NCI-H1436 (cell line): ENCODE measurements at regions not wholly inside any gene's neighbourhood (a gene's known extent, or its start where the extent isn't known, plus 50 kb on each side); places are given as distances from the start of the nearest gene placed in this dataset.
"Not testable (repeated sequence)": the region's sequence is repeated elsewhere in the genome, so short reads cannot be mapped to it uniquely, and the experiment has no call there.

Experiments
- DNase-seq: peaks from one replicate; lab custom pipeline; 2025; lab: John Stamatoyannopoulos, UW

GRCh38 chr6:93183531-93183972 lies 235.8 kb downstream of the EPHA7 start:
- DNase-seq: peak; percentile 27

GRCh38 chr6:93182938-93183479 lies 236.3 kb downstream of the EPHA7 start:
- DNase-seq: no peak

GRCh38 chr6:93177918-93178317 lies 241.4 kb downstream of the EPHA7 start:
- no peak for DNase-seq

- no peak for DNase-seq
Observed at GRCh38 chr6:93177438-93177837, 241.9 kb downstream of the EPHA7 start.

- no peak for DNase-seq
Observed at GRCh38 chr6:93176070-93176469, 243.3 kb downstream of the EPHA7 start.

GRCh38 chr6:93173573-93173972 lies 245.8 kb downstream of the EPHA7 start:
- not testable (repeated sequence) for DNase-seq

- DNase-seq: no peak
Observed at GRCh38 chr6:93165850-93166430, 253.4 kb downstream of the EPHA7 start.

GRCh38 chr6:93164781-93165180 lies 254.6 kb downstream of the EPHA7 start:
- DNase-seq: no peak

- DNase-seq: no peak
Observed at GRCh38 chr6:93163146-93163545, 256.2 kb downstream of the EPHA7 start.

- no peak for DNase-seq
Observed at GRCh38 chr6:93139408-93140081, 279.8 kb downstream of the EPHA7 start.

GRCh38 chr6:93136111-93136510 lies 283.2 kb downstream of the EPHA7 start:
- no peak for DNase-seq

- DNase-seq: no peak
Observed at GRCh38 chr6:93124006-93124632, 295.2 kb downstream of the EPHA7 start.

- no peak for DNase-seq
Observed at GRCh38 chr6:93123585-93123984, 295.8 kb downstream of the EPHA7 start.

GRCh38 chr6:93120154-93120742 lies 299.1 kb downstream of the EPHA7 start:
- DNase-seq: no peak

- DNase-seq: no peak
Observed at GRCh38 chr6:93105907-93106306, 313.5 kb downstream of the EPHA7 start.

GRCh38 chr6:93105017-93105416 lies 314.3 kb downstream of the EPHA7 start:
- DNase-seq: no peak

GRCh38 chr6:93104195-93104817 lies 315.1 kb downstream of the EPHA7 start:
- DNase-seq: no peak

GRCh38 chr6:93088621-93089501 lies 330.5 kb downstream of the EPHA7 start:
- DNase-seq: no peak

GRCh38 chr6:93087606-93088005 lies 331.8 kb downstream of the EPHA7 start:
- DNase-seq: no peak

- no peak for DNase-seq
Observed at GRCh38 chr6:93086351-93086750, 333.0 kb downstream of the EPHA7 start.
